K562 (cell line): ENCODE measurements at regions not wholly inside any gene's neighbourhood (a gene's known extent, or its start where the extent isn't known, plus 50 kb on each side); places are given as distances from the start of the nearest gene placed in this dataset.

Experiments used
- ATAC-seq: fragments of 200-7000 bp; cut with Tn5 transposase; 3 replicates; pipeline ENCODE4 v1.9.1; 2020; ENCODE audit warnings: moderate library complexity
- BruUV-seq: library from RNA; stranded (reverse); fragments of 400-500 nt; replicated peaks from 2 replicates; lab custom pipeline; 2021; lab: Mats Ljungman, UMichigan
- CTCF ChIA-PET: fragments of 300-600 bp; formaldehyde crosslinking; extraction: SDS; loops from one replicate; lab custom pipeline; 2021; ENCODE audit warnings: low intra/inter-chr PET ratio; lab: Yijun Ruan, JAX
- POLR2A ChIA-PET: fragments of 300-600, 350-650 bp; sonication (Branson Sonifier 250); formaldehyde crosslinking; extraction: SDS; loops from one replicate; lab custom pipeline; 2021; ENCODE audit warnings: antibody characterized with exemption, inconsistent platforms; lab: Yijun Ruan, JAX
- DNase-seq, 4 experiments: peaks; one replicate each; pipeline versions ENCODE4 v3.0.0 to v3.0.0-alpha.2; 2011 to 2018; ENCODE audit warnings: low spot score in 3 of 4, mixed read lengths in 3 of 4; ENCODE audit errors: extremely low read depth in 1 of 4
- FAIRE-seq: peaks from 2 replicates; lab custom pipeline; 2011; peaks lifted over from hg19 to GRCh38; lab: Jason Lieb, UNC
- H2AFZ ChIP-seq: 2 replicates; pipeline ENCODE4 v1.6.0; 2011; ENCODE audit warnings: low read depth, low read length, control low read depth, inconsistent platforms
- H3K27ac ChIP-seq: fragments of 200-600 bp; 3 replicates; pipeline ENCODE4 v1.8.0; 2011; ENCODE audit warnings: low read depth, mild to moderate bottlenecking, control low read depth, inconsistent platforms, low read length, moderate library complexity, mixed read lengths; ENCODE audit errors: extremely low read depth
- H3K27me3 ChIP-seq, 2 experiments: fragments of 300-600 bp in 1 of 2; 2 replicates in 1 of 2; 3 replicates in 1 of 2; pipeline versions ENCODE4 v1.6.0 to v1.8.0; 2011; ENCODE audit warnings: inconsistent platforms in 2 of 2, low read length in 2 of 2, mild to moderate bottlenecking in 1 of 2, mixed read lengths in 1 of 2, moderate library complexity in 1 of 2; ENCODE audit not compliant: control insufficient read depth in 2 of 2, insufficient read depth in 2 of 2
- H3K36me3 ChIP-seq: fragments of 300-600 bp; 3 replicates; pipeline ENCODE4 v1.8.0; 2011; ENCODE audit warnings: mild to moderate bottlenecking, low read length, inconsistent platforms; ENCODE audit not compliant: control insufficient read depth, insufficient read depth
- H3K4me1 ChIP-seq, 2 experiments: fragments of 200-600 bp in 1 of 2; replicated peaks in 1 of 2; 2 replicates in 1 of 2; 3 replicates in 1 of 2; pipeline versions ENCODE4 v1.5.1 to v1.8.0; 2011; ENCODE audit warnings: inconsistent platforms in 2 of 2, low read length in 2 of 2, mild to moderate bottlenecking in 1 of 2, mixed read lengths in 1 of 2, moderate library complexity in 1 of 2; ENCODE audit not compliant: control insufficient read depth in 2 of 2, insufficient read depth in 2 of 2
- H3K4me2 ChIP-seq: 2 replicates; pipeline ENCODE4 v1.6.1; 2011; ENCODE audit warnings: low read length, control low read depth, inconsistent platforms, mixed read lengths; ENCODE audit not compliant: insufficient read depth
- H3K4me3 ChIP-seq: fragments of 200-600 bp; sonication (generic), shearing (Covaris generic); 2 replicates; pipeline ENCODE4 v1.5.1; 2016; ENCODE audit warnings: control low read depth, inconsistent platforms
- H3K79me2 ChIP-seq: fragments of 200-600 bp; 3 replicates; pipeline ENCODE4 v1.8.0; 2011; ENCODE audit warnings: low read length, inconsistent platforms; ENCODE audit not compliant: control insufficient read depth, insufficient read depth
- H3K9ac ChIP-seq, 2 experiments: 2 replicates each; pipeline versions ENCODE4 v1.6.0 to v1.6.1; 2011; ENCODE audit warnings: low read depth in 2 of 2, low read length in 2 of 2, control low read depth in 1 of 2, inconsistent platforms in 1 of 2, mild to moderate bottlenecking in 1 of 2, mixed read lengths in 1 of 2; ENCODE audit not compliant: insufficient read depth in 1 of 2
- H3K9me1 ChIP-seq: one replicate; pipeline ENCODE4 v1.6.0; 2011; ENCODE audit warnings: inconsistent platforms, mild to moderate bottlenecking, low read length, moderate library complexity; ENCODE audit not compliant: control insufficient read depth, insufficient read depth
- H3K9me3 ChIP-seq: replicated peaks from 2 replicates; pipeline ENCODE4 v1.5.1; 2011; ENCODE audit warnings: low read depth, low read length, inconsistent platforms; ENCODE audit not compliant: control insufficient read depth, insufficient read depth
- H4K20me1 ChIP-seq: replicated peaks from 2 replicates; pipeline ENCODE4 v1.6.1; 2011; ENCODE audit warnings: low read length, inconsistent platforms, mixed read lengths; ENCODE audit not compliant: control insufficient read depth, insufficient read depth
- AFF1 ChIP-seq, 2 experiments: fragments of 450-650 bp; IDR thresholded peaks; 2 replicates each; pipeline ENCODE4 v1.6.1; 2018; ENCODE audit warnings: mild to moderate bottlenecking in 2 of 2, low read depth in 1 of 2; ENCODE audit not compliant: partially characterized antibody in 2 of 2
- ARNT ChIP-seq, 2 experiments: fragments of 450-650 bp; IDR thresholded peaks; 2 replicates each; pipeline ENCODE4 v1.6.1; 2016; ENCODE audit warnings: mild to moderate bottlenecking in 1 of 2
- DNMT1 ChIP-seq: fragments of 450-650 bp; IDR thresholded peaks from 2 replicates; pipeline ENCODE4 v1.6.1; 2016; ENCODE audit warnings: antibody characterized with exemption, mild to moderate bottlenecking
- GABPB1 ChIP-seq: sonication (generic); formaldehyde crosslinking; IDR thresholded peaks from 2 replicates; pipeline ENCODE4 v1.8.0; 2022; ENCODE audit warnings: mild to moderate bottlenecking, missing genetic modification reagents
- GATAD2B ChIP-seq: fragments of 450-650 bp; IDR thresholded peaks from 2 replicates; pipeline ENCODE4 v1.6.1; 2017; ENCODE audit warnings: mild to moderate bottlenecking, borderline replicate concordance
- HNRNPH1 ChIP-seq: fragments of 200-400 bp; formaldehyde crosslinking; optimal IDR thresholded peaks from 2 replicates; pipeline ENCODE3; 2017; ENCODE audit warnings: low read depth, mild to moderate bottlenecking, low read length, moderate library complexity
- NFIC ChIP-seq: fragments of 450-650 bp; IDR thresholded peaks from 2 replicates; pipeline ENCODE4 v1.6.1; 2017; ENCODE audit warnings: mild to moderate bottlenecking, inconsistent platforms
- NFXL1 ChIP-seq: fragments of 450-650 bp; formaldehyde crosslinking; IDR thresholded peaks from 2 replicates; pipeline ENCODE4 v1.4.0; 2021; ENCODE audit warnings: mild to moderate bottlenecking
- PREB ChIP-seq: sonication (generic); formaldehyde crosslinking; IDR thresholded peaks from 2 replicates; pipeline ENCODE4 v1.8.1; 2023; ENCODE audit warnings: mild to moderate bottlenecking, missing genetic modification reagents
- RBM39 ChIP-seq: fragments of 200-400 bp; formaldehyde crosslinking; optimal IDR thresholded peaks from 2 replicates; pipeline ENCODE3; 2018; ENCODE audit warnings: low read depth, low read length
- THRAP3 ChIP-seq: fragments of 450-650 bp; IDR thresholded peaks from 2 replicates; pipeline ENCODE4 v1.6.1; 2016; ENCODE audit warnings: mild to moderate bottlenecking, inconsistent platforms, borderline replicate concordance
- USF2 ChIP-seq: sonication (generic); formaldehyde crosslinking; IDR thresholded peaks from 2 replicates; pipeline ENCODE4 v1.5.0; 2020; ENCODE audit warnings: missing genetic modification reagents
- ZBTB34 ChIP-seq: fragments of 250-450 bp; sonication (Bioruptor Pico); IDR thresholded peaks from 2 replicates; pipeline ENCODE4 v1.8.0; 2021; ENCODE audit warnings: mild to moderate bottlenecking, moderate library complexity
- ZNF23 ChIP-seq: fragments of 250-450 bp; sonication (Bioruptor Pico); IDR thresholded peaks from 2 replicates; pipeline ENCODE4 v1.4.0; 2020; ENCODE audit warnings: mild to moderate bottlenecking
- WGBS: fragments of 100-300 bp; shearing (Covaris generic); methylation state at CpG from one replicate; pipeline ENCODE4 v1.1.6; 2016; ENCODE audit warnings: low coverage, mixed read lengths; ENCODE audit not compliant: insufficient coverage; ENCODE audit errors: missing lambda C conversion rate; 5-methylcytosine and 5-hydroxymethylcytosine counted together
- in situ Hi-C: fragments of 300-500 bp; cut with MboI; formaldehyde crosslinking; loops from 4 replicates; pipeline ENCODE4 v1.15.0; 2018; ENCODE audit warnings: inconsistent platforms, mixed read lengths
- intact Hi-C: fragments of 100-400 bp; cut with micrococcal nuclease; formaldehyde crosslinking; loops from 2 replicates; pipeline ENCODE4 v1.14.2; 2022

GRCh38 chr2:440403-440740 lies 152.5 kb upstream of the ALKAL2 start (continued):
- TF ChIP-seq USF2 (CRISPR knock-in tag) = no peak
- no peak for TF ChIP-seq NFXL1 (CRISPR knock-in tag)

GRCh38 chr2:439556-440402 lies 151.9 kb upstream of the ALKAL2 start:
- Histone ChIP-seq H3K9ac (no peak overlapping the region), H2AFZ (no peak overlapping the region), H4K20me1 (no peaks in the 10 kb centered on the region), H3K4me1 (peaks cover 0 to 4% of the 10 kb centered on the region in 2 experiments; a peak in 2 of 5 replicates), H3K27me3 (peaks cover 4 to 53% of the 10 kb centered on the region in 2 experiments; a peak in 4 of 5 replicates), H3K4me3 (no peak overlapping the region), H3K4me2 (no peak overlapping the region), H3K9me3 (no peaks in the 10 kb centered on the region), H3K27ac (no peak overlapping the region), H3K36me3 (no peaks in the 10 kb centered on the region), H3K9me1 (no peaks in the 10 kb centered on the region), H3K79me2 (no peaks in the 10 kb centered on the region)
- WGBS = 9% methylated on average over 24 of the region's 24 CpGs
- no peak for ATAC-seq
- intact Hi-C loops (no loop called here), in situ Hi-C loops (no loop called here)
- POLR2A ChIA-PET = no interaction called here
- TF ChIP-seq PREB (CRISPR knock-in tag) = no peak
- no peak for TF ChIP-seq ARNT (IDR thresholded peaks at IDR 0.05)
- TF ChIP-seq ZBTB34 = no peak
- no peak for TF ChIP-seq RBM39
- TF ChIP-seq THRAP3 = no peak
- TF ChIP-seq ZNF23 (CRISPR knock-in tag) = no peak
- TF ChIP-seq GABPB1 = no peak
- TF ChIP-seq NFIC = no peak
- TF ChIP-seq HNRNPH1 = no peak
- TF ChIP-seq DNMT1 = no peak
- no peak for TF ChIP-seq GATAD2B
- no peak for TF ChIP-seq AFF1 (IDR thresholded peaks at IDR 0.05; ENCODE audit: low read depth in 1 of 2, partially characterized antibody in 2 of 2)
- DNase-seq = no peak
- no peak for FAIRE-seq
- BruUV-seq = no TSS peak
- CTCF ChIA-PET = no interaction called here
